Suprapubic skin (tissue), 3 donors: ENCODE measurements at regions not wholly inside any gene's neighbourhood (a gene's known extent, or its start where the extent isn't known, plus 50 kb on each side); places are given as distances from the start of the nearest gene placed in this dataset.

Source experiments
- CTCF ChIP-seq, 2 donors: fragments of 200-600 bp in 1 of 2; fragments of 450-650 bp in 1 of 2; sonication (generic) in 1 of 2; IDR thresholded peaks; one replicate each; pipeline ENCODE4 v1.5.1; 2016 to 2019; ENCODE audit warnings: antibody characterized with exemption in 2 of 2, mild to moderate bottlenecking in 1 of 2, moderate library complexity in 1 of 2
- EP300 ChIP-seq: sonication (generic); formaldehyde crosslinking; IDR thresholded peaks from one replicate; pipeline ENCODE4 v1.6.1; 2017; ENCODE audit warnings: antibody characterized with exemption

GRCh38 chr12:98259693-98260092 is 255.7 kb upstream of the TMPO start:
- TF ChIP-seq CTCF (IDR thresholded peaks at IDR 0.05) (no peak), EP300 (no peak)
